ENCODE measurements at regions not wholly inside any gene's neighbourhood (a gene's known extent, or its start where the extent isn't known, plus 50 kb on each side); places are given as distances from the start of the nearest gene placed in this dataset.

- no peak for DNase-seq (ENCODE audit: low spot score)
- no peak for TF ChIP-seq CTCF (IDR thresholded peaks at IDR 0.05; ENCODE audit: borderline replicate concordance, control extremely low read depth, extremely low read depth, insufficient read depth, missing control alignments)
- in situ Hi-C loops (cut with MboI; ENCODE audit: low sequenced_read_pairs, unreplicated experiment), result no loop called here
Measured at GRCh38 chr3:182575941-182576340, 217.4 kb upstream of the ATP11B start.

DNA sequence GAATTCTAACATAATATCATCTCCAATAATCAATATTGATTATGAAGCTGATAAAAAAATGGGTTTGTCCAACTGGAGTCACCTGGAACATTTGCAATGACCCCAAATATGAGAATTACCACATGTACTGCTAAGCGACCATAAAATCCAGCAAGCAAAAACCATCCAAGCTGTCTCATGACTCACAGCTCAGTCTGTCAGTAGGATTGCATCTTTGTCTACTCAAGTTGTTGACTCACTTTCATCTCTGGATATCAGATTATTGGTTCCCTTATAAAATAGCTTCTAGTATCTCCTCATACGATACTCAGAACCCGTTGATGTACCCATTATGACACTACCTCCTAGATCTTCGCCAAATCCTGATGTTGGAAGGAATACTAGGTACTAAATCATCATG lies 209.8 kb upstream of the ATP11B start:
- DNase-seq (ENCODE audit: low spot score), result no peak
- in situ Hi-C loops (cut with MboI; ENCODE audit: low sequenced_read_pairs, unreplicated experiment), result no loop called here
- no peak for TF ChIP-seq CTCF (IDR thresholded peaks at IDR 0.05; ENCODE audit: borderline replicate concordance, control extremely low read depth, extremely low read depth, insufficient read depth, missing control alignments)

- no peak for DNase-seq (ENCODE audit: low spot score)
- no peak for TF ChIP-seq CTCF (IDR thresholded peaks at IDR 0.05; ENCODE audit: borderline replicate concordance, control extremely low read depth, extremely low read depth, insufficient read depth, missing control alignments)
- in situ Hi-C loops (cut with MboI; ENCODE audit: low sequenced_read_pairs, unreplicated experiment), result no loop called here
Measured at GRCh38 chr3:182585532-182586150, 207.7 kb upstream of the ATP11B start.

DNA sequence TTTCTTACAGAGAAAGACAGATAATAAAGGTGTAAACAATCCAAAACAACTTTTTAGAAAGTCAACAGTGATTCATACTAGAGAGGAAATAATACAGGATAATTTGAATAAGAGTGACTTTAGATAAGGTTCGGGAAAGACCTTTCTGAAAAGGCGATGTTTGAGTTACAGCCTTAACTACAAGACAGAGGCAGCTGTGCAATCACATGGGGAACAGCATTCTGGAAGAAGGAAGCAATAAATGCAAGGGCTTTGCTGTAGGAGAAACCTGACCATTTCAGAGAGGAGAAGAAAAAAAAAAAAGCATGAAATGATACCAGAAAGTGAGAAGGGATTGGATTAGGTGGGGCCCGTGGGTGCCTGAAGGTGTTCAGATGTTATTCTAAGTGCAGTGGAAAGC lies 200.6 kb upstream of the ATP11B start:
- no peak for TF ChIP-seq CTCF (IDR thresholded peaks at IDR 0.05; ENCODE audit: borderline replicate concordance, control extremely low read depth, extremely low read depth, insufficient read depth, missing control alignments)
- DNase-seq (ENCODE audit: low spot score), result no peak
- in situ Hi-C loops (cut with MboI; ENCODE audit: low sequenced_read_pairs, unreplicated experiment), result no loop called here

DNA sequence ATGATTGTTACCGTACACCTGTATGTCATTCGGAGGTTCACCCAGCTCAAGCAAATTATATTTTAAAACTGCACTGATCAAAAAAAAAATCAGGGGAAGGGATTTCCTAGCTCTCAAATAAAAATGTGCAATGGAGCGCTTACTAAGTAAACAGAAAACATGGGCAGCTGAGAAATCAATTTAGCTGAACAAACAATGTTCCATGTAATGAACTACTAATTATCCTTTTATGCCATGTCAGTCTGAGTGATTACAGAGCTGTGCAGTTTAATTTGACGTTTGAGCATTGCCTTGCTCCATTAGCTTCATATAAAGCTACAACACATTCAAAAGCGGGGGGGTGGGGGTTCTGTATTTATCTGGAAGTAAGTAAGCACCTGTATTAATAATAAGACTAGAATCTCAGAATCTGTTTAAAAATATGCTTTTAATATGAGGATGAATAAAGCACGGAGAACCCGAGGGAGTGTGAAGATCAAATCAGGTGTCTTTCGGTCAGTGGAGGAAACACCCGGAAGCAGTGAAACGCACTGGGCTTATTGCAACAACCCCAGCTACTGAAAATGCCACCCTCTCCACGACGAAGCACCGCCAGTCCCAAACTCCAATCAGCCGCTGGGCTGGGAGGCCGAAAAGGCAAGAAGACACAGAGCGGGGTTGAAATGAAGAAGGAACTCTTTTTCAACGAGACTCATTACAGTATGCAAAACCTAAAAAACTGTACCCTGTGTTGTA lies 196.5 kb upstream of the ATP11B start:
- DNase-seq (ENCODE audit: low spot score), result no peak
- in situ Hi-C loops (cut with MboI; ENCODE audit: low sequenced_read_pairs, unreplicated experiment), result no loop called here
- no peak for TF ChIP-seq CTCF (IDR thresholded peaks at IDR 0.05; ENCODE audit: borderline replicate concordance, control extremely low read depth, extremely low read depth, insufficient read depth, missing control alignments)

GRCh38 chr3:182597621-182598041 lies 195.7 kb upstream of the ATP11B start:
- no peak for DNase-seq (ENCODE audit: low spot score)
- in situ Hi-C loops (cut with MboI; ENCODE audit: low sequenced_read_pairs, unreplicated experiment), result no loop called here
- no peak for TF ChIP-seq CTCF (IDR thresholded peaks at IDR 0.05; ENCODE audit: borderline replicate concordance, control extremely low read depth, extremely low read depth, insufficient read depth, missing control alignments)
